Mammary epithelial cell (primary cell): ENCODE measurements at regions not wholly inside any gene's neighbourhood (a gene's known extent, or its start where the extent isn't known, plus 50 kb on each side); places are given as distances from the start of the nearest gene placed in this dataset.

Experiments
- EZH2 ChIP-seq: IDR thresholded peaks from 2 replicates; pipeline ENCODE4 v1.6.1; 2012; ENCODE audit warnings: low read length, inconsistent platforms, borderline replicate concordance
- TF ChIP-seq, protein P1 (sequence below), 2 donors: IDR thresholded peaks in 1 of 2; conservative IDR thresholded peaks in 1 of 2; 2 replicates each; pipeline ENCODE4 v1.5.1; 2011 to 2012; ENCODE audit warnings: inconsistent platforms in 2 of 2, low read length in 2 of 2, mild to moderate bottlenecking in 2 of 2, control low read depth in 1 of 2, low read depth in 1 of 2; ENCODE audit not compliant: insufficient read depth in 1 of 2; ENCODE audit errors: extremely low read depth in 1 of 2

GRCh38 chr7:48748081-48748833 is 176.1 kb upstream of the CDC14C start:
- no peak for TF ChIP-seq EZH2
- TF ChIP-seq, protein P1, sequence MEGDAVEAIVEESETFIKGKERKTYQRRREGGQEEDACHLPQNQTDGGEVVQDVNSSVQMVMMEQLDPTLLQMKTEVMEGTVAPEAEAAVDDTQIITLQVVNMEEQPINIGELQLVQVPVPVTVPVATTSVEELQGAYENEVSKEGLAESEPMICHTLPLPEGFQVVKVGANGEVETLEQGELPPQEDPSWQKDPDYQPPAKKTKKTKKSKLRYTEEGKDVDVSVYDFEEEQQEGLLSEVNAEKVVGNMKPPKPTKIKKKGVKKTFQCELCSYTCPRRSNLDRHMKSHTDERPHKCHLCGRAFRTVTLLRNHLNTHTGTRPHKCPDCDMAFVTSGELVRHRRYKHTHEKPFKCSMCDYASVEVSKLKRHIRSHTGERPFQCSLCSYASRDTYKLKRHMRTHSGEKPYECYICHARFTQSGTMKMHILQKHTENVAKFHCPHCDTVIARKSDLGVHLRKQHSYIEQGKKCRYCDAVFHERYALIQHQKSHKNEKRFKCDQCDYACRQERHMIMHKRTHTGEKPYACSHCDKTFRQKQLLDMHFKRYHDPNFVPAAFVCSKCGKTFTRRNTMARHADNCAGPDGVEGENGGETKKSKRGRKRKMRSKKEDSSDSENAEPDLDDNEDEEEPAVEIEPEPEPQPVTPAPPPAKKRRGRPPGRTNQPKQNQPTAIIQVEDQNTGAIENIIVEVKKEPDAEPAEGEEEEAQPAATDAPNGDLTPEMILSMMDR (conservative IDR thresholded peaks at IDR 0.05 in 1 of 2, IDR thresholded peaks at IDR 0.05 in 1 of 2; ENCODE audit: extremely low read depth in 1 of 2, insufficient read depth in 1 of 2, low read depth in 1 of 2, low read length in 2 of 2): no peak
